Neural cell (in vitro differentiated cells): ENCODE measurements at regions not wholly inside any gene's neighbourhood (a gene's known extent, or its start where the extent isn't known, plus 50 kb on each side); places are given as distances from the start of the nearest gene placed in this dataset.

Experiments
- H2AFZ ChIP-seq: fragments of 200-600, 300-800 bp; sonication (generic), shearing (Covaris generic); 2 replicates; pipeline ENCODE4 v1.6.0; 2014; ENCODE audit warnings: low read depth, mild to moderate bottlenecking, antibody characterized with exemption, low read length, moderate library complexity
- H3F3A ChIP-seq: fragments of 200-600 bp; shearing (Covaris generic); 2 replicates; pipeline ENCODE4 v1.6.1; 2016; ENCODE audit warnings: mild to moderate bottlenecking, moderate library complexity, mixed read lengths, antibody characterized with exemption, low read length; ENCODE audit not compliant: insufficient read depth, poor library complexity, severe bottlenecking
- H3K27ac ChIP-seq: fragments of 200-600, 300-800 bp; sonication (generic), shearing (Covaris generic); 2 replicates; pipeline ENCODE4 v1.5.1; 2014; ENCODE audit warnings: mild to moderate bottlenecking, low read length, moderate library complexity
- H3K27me3 ChIP-seq: fragments of 300-800, 200-600 bp; sonication (generic), shearing (Covaris generic); 2 replicates; pipeline ENCODE4 v1.6.0; 2014; ENCODE audit warnings: mild to moderate bottlenecking, low read depth, low read length, moderate library complexity; ENCODE audit not compliant: insufficient read depth
- H3K36me3 ChIP-seq: fragments of 300-800, 200-600 bp; sonication (generic), shearing (Covaris generic); 2 replicates; pipeline ENCODE4 v1.5.1; 2014; ENCODE audit warnings: mild to moderate bottlenecking, antibody characterized with exemption, low read length, moderate library complexity; ENCODE audit not compliant: insufficient read depth
- H3K4me2 ChIP-seq: fragments of 300-800, 200-600 bp; sonication (generic), shearing (Covaris generic); 2 replicates; pipeline ENCODE4 v1.6.0; 2014; ENCODE audit warnings: mild to moderate bottlenecking, low read length
- H3K4me3 ChIP-seq: fragments of 300-800, 200-600 bp; sonication (generic), shearing (Covaris generic); 2 replicates; pipeline ENCODE4 v1.5.1; 2014; ENCODE audit warnings: mild to moderate bottlenecking, low read length, moderate library complexity
- H3K79me2 ChIP-seq: fragments of 200-600 bp; shearing (Covaris generic); replicated peaks from 2 replicates; pipeline ENCODE4 v1.6.0; 2014; ENCODE audit warnings: mild to moderate bottlenecking, low read length, moderate library complexity; ENCODE audit not compliant: insufficient read depth
- H3K9ac ChIP-seq: fragments of 300-800, 200-600 bp; sonication (generic), shearing (Covaris generic); 2 replicates; pipeline ENCODE4 v1.6.1; 2016; ENCODE audit warnings: mild to moderate bottlenecking, low read length, mixed read lengths
- H3K9me2 ChIP-seq: fragments of 200-600 bp; shearing (Covaris generic); 2 replicates; pipeline ENCODE4 v1.6.1; 2016; ENCODE audit warnings: mild to moderate bottlenecking, low read length, mixed read lengths; ENCODE audit not compliant: insufficient read depth
- H3K9me3 ChIP-seq: fragments of 200-600, 300-800 bp; sonication (generic), shearing (Covaris generic); 2 replicates; pipeline ENCODE4 v1.6.1; 2016; ENCODE audit warnings: mild to moderate bottlenecking, mixed run types, low read length, moderate library complexity, mixed read lengths
- H4K20me1 ChIP-seq: fragments of 200-600 bp; shearing (Covaris generic); 2 replicates; pipeline ENCODE4 v1.6.1; 2016; ENCODE audit warnings: mild to moderate bottlenecking, mixed run types; ENCODE audit not compliant: insufficient read depth
- EP300 ChIP-seq: fragments of 450-650 bp; conservative IDR thresholded peaks from 2 replicates; pipeline ENCODE4 v1.6.1; 2014; ENCODE audit warnings: antibody characterized with exemption, mild to moderate bottlenecking, moderate library complexity; ENCODE audit not compliant: poor library complexity, severe bottlenecking
- EZH2 ChIP-seq: fragments of 200-600, 300-800 bp; shearing (Covaris generic), sonication (generic); IDR thresholded peaks from 2 replicates; pipeline ENCODE4 v1.6.1; 2014; ENCODE audit warnings: antibody characterized with exemption, low read length, borderline replicate concordance, mild to moderate bottlenecking; ENCODE audit not compliant: insufficient read depth, poor library complexity, severe bottlenecking
- MXI1 ChIP-seq: fragments of 450-650 bp; conservative IDR thresholded peaks from 2 replicates; pipeline ENCODE4 v1.6.1; 2014; ENCODE audit warnings: antibody characterized with exemption, mild to moderate bottlenecking; ENCODE audit not compliant: poor library complexity, severe bottlenecking
- POLR2AphosphoS5 ChIP-seq: IDR thresholded peaks from 2 replicates; pipeline ENCODE4 v1.6.1; 2012
- RAD21 ChIP-seq: fragments of 450-650 bp; conservative IDR thresholded peaks from 2 replicates; pipeline ENCODE4 v1.6.1; 2014; ENCODE audit warnings: antibody characterized with exemption, mild to moderate bottlenecking, moderate library complexity
- SMC3 ChIP-seq: fragments of 450-650 bp; conservative IDR thresholded peaks from 2 replicates; pipeline ENCODE4 v1.6.1; 2014; ENCODE audit warnings: antibody characterized with exemption, mild to moderate bottlenecking, moderate library complexity; ENCODE audit not compliant: poor library complexity
- TAF1 ChIP-seq: IDR thresholded peaks from 2 replicates; pipeline ENCODE4 v1.6.1; 2012; ENCODE audit warnings: low read depth
- TF ChIP-seq, protein P1 (sequence below): fragments of 450-650 bp; IDR thresholded peaks from 2 replicates; pipeline ENCODE4 v1.5.1; 2014; ENCODE audit warnings: antibody characterized with exemption, mild to moderate bottlenecking, moderate library complexity; ENCODE audit not compliant: poor library complexity, severe bottlenecking
- TF ChIP-seq, protein P2 (sequence below): IDR thresholded peaks from 2 replicates; pipeline ENCODE4 v1.6.1; 2012; ENCODE audit warnings: borderline replicate concordance

- Histone ChIP-seq H3K9me2 (no peaks in the 10 kb centered on the region), H3K27ac (no peak overlapping the region), H3K9me3 (no peaks in the 10 kb centered on the region), H3K79me2 (no peaks in the 10 kb centered on the region), H3K27me3 (no peaks in the 10 kb centered on the region), H3K4me3 (no peak overlapping the region), H3K4me2 (no peak overlapping the region), H4K20me1 (no peaks in the 10 kb centered on the region), H3K9ac (no peak overlapping the region), H3K36me3 (no peaks in the 10 kb centered on the region), H2AFZ (no peak overlapping the region), H3F3A (no peaks in the 10 kb centered on the region)
- TF ChIP-seq SMC3, result no peak
- TF ChIP-seq, protein P1, sequence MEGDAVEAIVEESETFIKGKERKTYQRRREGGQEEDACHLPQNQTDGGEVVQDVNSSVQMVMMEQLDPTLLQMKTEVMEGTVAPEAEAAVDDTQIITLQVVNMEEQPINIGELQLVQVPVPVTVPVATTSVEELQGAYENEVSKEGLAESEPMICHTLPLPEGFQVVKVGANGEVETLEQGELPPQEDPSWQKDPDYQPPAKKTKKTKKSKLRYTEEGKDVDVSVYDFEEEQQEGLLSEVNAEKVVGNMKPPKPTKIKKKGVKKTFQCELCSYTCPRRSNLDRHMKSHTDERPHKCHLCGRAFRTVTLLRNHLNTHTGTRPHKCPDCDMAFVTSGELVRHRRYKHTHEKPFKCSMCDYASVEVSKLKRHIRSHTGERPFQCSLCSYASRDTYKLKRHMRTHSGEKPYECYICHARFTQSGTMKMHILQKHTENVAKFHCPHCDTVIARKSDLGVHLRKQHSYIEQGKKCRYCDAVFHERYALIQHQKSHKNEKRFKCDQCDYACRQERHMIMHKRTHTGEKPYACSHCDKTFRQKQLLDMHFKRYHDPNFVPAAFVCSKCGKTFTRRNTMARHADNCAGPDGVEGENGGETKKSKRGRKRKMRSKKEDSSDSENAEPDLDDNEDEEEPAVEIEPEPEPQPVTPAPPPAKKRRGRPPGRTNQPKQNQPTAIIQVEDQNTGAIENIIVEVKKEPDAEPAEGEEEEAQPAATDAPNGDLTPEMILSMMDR, result no peak
- no peak for TF ChIP-seq MXI1
- no peak for TF ChIP-seq EZH2
- no peak for TF ChIP-seq EP300
- TF ChIP-seq TAF1, result no peak
- TF ChIP-seq RAD21, result no peak
- no peak for TF ChIP-seq POLR2AphosphoS5
- TF ChIP-seq, protein P2, sequence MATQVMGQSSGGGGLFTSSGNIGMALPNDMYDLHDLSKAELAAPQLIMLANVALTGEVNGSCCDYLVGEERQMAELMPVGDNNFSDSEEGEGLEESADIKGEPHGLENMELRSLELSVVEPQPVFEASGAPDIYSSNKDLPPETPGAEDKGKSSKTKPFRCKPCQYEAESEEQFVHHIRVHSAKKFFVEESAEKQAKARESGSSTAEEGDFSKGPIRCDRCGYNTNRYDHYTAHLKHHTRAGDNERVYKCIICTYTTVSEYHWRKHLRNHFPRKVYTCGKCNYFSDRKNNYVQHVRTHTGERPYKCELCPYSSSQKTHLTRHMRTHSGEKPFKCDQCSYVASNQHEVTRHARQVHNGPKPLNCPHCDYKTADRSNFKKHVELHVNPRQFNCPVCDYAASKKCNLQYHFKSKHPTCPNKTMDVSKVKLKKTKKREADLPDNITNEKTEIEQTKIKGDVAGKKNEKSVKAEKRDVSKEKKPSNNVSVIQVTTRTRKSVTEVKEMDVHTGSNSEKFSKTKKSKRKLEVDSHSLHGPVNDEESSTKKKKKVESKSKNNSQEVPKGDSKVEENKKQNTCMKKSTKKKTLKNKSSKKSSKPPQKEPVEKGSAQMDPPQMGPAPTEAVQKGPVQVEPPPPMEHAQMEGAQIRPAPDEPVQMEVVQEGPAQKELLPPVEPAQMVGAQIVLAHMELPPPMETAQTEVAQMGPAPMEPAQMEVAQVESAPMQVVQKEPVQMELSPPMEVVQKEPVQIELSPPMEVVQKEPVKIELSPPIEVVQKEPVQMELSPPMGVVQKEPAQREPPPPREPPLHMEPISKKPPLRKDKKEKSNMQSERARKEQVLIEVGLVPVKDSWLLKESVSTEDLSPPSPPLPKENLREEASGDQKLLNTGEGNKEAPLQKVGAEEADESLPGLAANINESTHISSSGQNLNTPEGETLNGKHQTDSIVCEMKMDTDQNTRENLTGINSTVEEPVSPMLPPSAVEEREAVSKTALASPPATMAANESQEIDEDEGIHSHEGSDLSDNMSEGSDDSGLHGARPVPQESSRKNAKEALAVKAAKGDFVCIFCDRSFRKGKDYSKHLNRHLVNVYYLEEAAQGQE, result no peak
Observed at GRCh38 chr10:43857931-43858315, 209.2 kb upstream of the ZNF32 start.

- H3K9me2 ChIP-seq, result no peaks in the 10 kb centered on the region
- H3K9me3 ChIP-seq, result no peaks in the 10 kb centered on the region
- no peaks in the 10 kb centered on the region for H3K27me3 ChIP-seq
- no peaks in the 10 kb centered on the region for H3F3A ChIP-seq
- no peaks in the 10 kb centered on the region for H3K36me3 ChIP-seq
- no peak overlapping the region for H3K27ac ChIP-seq
- H3K4me3 ChIP-seq, result no peak overlapping the region
- H3K9ac ChIP-seq, result no peak overlapping the region
- no peaks in the 10 kb centered on the region for H3K79me2 ChIP-seq
- H3K4me2 ChIP-seq, result no peak overlapping the region
- no peak overlapping the region for H2AFZ ChIP-seq
- no peak for TF ChIP-seq MXI1
- TF ChIP-seq EZH2, result no peak
- TF ChIP-seq, protein P2, result no peak
- TF ChIP-seq RAD21, result no peak
- TF ChIP-seq SMC3, result no peak
- TF ChIP-seq POLR2AphosphoS5, result no peak
- TF ChIP-seq EP300, result no peak
- TF ChIP-seq, protein P1, result no peak
- TF ChIP-seq TAF1, result no peak
- no peaks in the 10 kb centered on the region for H4K20me1 ChIP-seq
Observed at GRCh38 chr10:43857206-43857930, 208.7 kb upstream of the ZNF32 start.
